HepG2 (cell line): ENCODE measurements at regions not wholly inside any gene's neighbourhood (a gene's known extent, or its start where the extent isn't known, plus 50 kb on each side); places are given as distances from the start of the nearest gene placed in this dataset.

Experiments used
- KDM5B ChIP-seq: sonication (generic); formaldehyde crosslinking; IDR thresholded peaks from 2 replicates; pipeline ENCODE4 v1.4.0; 2020; ENCODE audit warnings: missing genetic modification reagents, mild to moderate bottlenecking, borderline replicate concordance
- ZNF556 ChIP-seq: sonication (generic); formaldehyde crosslinking; IDR thresholded peaks from 2 replicates; pipeline ENCODE4 v1.4.0; 2020; ENCODE audit warnings: mild to moderate bottlenecking, missing genetic modification reagents, borderline replicate concordance
- ZNF629 ChIP-seq: sonication (generic); formaldehyde crosslinking; conservative IDR thresholded peaks from 2 replicates; pipeline ENCODE4 v1.5.0; 2020; ENCODE audit warnings: missing genetic modification reagents
- ZNF839 ChIP-seq: sonication (generic); formaldehyde crosslinking; IDR thresholded peaks from 2 replicates; pipeline ENCODE4 v1.4.0; 2020; ENCODE audit warnings: missing genetic modification reagents, mild to moderate bottlenecking, borderline replicate concordance
- ZNF878 ChIP-seq: sonication (generic); formaldehyde crosslinking; IDR thresholded peaks from 2 replicates; pipeline ENCODE4 v1.8.1; 2023; ENCODE audit warnings: mild to moderate bottlenecking, missing genetic modification reagents, moderate library complexity
- TF ChIP-seq, protein P1 (sequence below), 2 experiments: sonication (generic) in 1 of 2; formaldehyde crosslinking in 1 of 2; IDR thresholded peaks; 2 replicates each; pipeline versions ENCODE4 v1.4.0 to v1.6.1; 2016 to 2020; ENCODE audit warnings: borderline replicate concordance in 1 of 2, low read depth in 1 of 2, mild to moderate bottlenecking in 1 of 2, missing genetic modification reagents in 1 of 2
- TF ChIP-seq, protein P2 (sequence below): sonication (generic); formaldehyde crosslinking; IDR thresholded peaks from 2 replicates; pipeline ENCODE4 v1.4.0; 2020; ENCODE audit warnings: mild to moderate bottlenecking, missing genetic modification reagents

- TF ChIP-seq, protein P1, sequence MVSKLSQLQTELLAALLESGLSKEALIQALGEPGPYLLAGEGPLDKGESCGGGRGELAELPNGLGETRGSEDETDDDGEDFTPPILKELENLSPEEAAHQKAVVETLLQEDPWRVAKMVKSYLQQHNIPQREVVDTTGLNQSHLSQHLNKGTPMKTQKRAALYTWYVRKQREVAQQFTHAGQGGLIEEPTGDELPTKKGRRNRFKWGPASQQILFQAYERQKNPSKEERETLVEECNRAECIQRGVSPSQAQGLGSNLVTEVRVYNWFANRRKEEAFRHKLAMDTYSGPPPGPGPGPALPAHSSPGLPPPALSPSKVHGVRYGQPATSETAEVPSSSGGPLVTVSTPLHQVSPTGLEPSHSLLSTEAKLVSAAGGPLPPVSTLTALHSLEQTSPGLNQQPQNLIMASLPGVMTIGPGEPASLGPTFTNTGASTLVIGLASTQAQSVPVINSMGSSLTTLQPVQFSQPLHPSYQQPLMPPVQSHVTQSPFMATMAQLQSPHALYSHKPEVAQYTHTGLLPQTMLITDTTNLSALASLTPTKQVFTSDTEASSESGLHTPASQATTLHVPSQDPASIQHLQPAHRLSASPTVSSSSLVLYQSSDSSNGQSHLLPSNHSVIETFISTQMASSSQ (IDR thresholded peaks at IDR 0.05; ENCODE audit: low read depth), result no peak
- TF ChIP-seq, protein P1 (CRISPR knock-in tag; IDR thresholded peaks at IDR 0.05; ENCODE audit: borderline replicate concordance), result no peak
- TF ChIP-seq ZNF878 (CRISPR knock-in tag) (no peak), ZNF839 (CRISPR knock-in tag) (no peak), KDM5B (no peak), ZNF556 (CRISPR knock-in tag) (no peak), ZNF629 (CRISPR knock-in tag) (no peak)
- TF ChIP-seq, protein P2, sequence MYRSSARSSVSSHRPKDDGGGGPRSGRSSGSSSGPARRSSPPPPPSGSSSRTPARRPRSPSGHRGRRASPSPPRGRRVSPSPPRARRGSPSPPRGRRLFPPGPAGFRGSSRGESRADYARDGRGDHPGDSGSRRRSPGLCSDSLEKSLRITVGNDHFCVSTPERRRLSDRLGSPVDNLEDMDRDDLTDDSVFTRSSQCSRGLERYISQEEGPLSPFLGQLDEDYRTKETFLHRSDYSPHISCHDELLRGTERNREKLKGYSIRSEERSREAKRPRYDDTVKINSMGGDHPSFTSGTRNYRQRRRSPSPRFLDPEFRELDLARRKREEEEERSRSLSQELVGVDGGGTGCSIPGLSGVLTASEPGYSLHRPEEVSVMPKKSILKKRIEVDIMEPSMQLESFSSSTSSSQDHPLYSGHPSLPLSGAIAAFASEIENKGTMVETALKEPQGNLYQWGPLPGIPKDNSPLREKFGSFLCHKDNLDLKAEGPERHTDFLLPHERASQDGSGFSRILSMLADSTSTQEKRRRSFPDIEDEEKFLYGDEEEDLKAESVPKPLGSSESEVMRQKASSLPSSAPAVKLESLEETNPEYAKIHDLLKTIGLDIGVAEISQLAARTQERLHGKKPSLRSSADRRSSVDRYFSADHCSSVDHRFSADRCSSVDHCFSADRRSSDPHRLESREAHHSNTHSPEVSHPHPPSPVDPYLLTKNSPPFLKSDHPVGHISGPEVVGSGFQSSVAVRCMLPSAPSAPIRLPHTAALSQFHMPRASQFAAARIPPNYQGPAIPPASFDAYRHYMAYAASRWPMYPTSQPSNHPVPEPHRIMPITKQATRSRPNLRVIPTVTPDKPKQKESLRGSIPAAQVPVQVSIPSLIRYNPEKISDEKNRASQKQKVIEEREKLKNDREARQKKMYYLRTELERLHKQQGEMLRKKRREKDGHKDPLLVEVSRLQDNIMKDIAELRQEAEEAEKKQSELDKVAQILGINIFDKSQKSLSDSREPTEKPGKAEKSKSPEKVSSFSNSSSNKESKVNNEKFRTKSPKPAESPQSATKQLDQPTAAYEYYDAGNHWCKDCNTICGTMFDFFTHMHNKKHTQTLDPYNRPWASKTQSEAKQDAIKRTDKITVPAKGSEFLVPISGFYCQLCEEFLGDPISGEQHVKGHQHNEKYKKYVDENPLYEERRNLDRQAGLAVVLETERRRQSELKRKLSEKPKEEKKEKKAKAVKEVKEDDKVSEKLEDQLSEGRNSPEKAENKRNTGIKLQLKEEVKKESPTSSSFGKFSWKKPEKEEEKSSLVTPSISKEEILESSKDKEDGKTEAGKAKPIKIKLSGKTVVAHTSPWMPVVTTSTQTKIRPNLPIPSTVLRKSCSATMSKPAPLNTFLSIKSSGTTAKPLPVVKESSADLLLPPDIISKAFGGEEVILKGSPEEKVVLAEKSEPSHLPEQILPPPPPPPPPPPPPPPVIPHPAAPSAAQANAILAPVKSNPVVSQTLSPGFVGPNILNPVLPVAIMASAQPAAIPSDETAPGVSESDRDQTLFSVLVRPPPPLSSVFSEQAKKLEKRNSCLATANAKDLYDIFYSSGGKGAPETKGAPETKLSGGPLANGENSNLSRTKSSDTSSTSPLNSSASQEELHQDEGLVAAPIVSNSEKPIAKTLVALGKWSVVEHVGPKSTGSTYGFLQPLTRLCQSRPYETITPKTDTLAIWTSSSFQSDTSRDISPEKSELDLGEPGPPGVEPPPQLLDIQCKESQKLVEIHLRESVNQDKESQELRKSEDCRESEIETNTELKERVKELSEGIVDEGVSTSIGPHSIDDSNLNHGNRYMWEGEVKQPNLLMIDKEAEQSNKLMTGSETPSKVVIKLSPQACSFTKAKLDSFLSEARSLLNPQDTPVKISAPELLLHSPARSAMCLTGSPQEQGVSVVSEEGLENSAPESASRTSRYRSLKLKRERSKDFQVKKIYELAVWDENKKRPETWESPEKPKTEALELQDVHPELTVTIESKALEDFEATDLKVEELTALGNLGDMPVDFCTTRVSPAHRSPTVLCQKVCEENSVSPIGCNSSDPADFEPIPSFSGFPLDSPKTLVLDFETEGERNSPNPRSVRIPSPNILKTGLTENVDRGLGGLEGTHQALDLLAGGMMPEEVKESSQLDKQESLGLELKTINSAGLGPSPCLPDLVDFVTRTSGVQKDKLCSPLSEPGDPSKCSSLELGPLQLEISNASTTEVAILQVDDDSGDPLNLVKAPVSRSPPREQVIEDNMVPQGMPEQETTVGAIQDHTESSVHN (CRISPR knock-in tag), result no peak
These were observed 252.1 kb downstream of the RPLP1 start (continued) for GRCh38 chr15:69704700-69705099.
